ENCODE measurements at regions not wholly inside any gene's neighbourhood (a gene's known extent, or its start where the extent isn't known, plus 50 kb on each side); places are given as distances from the start of the nearest gene placed in this dataset.
A peak's percentile ranks its signal among the peaks of the same experiment; 100 is the strongest.

DNA sequence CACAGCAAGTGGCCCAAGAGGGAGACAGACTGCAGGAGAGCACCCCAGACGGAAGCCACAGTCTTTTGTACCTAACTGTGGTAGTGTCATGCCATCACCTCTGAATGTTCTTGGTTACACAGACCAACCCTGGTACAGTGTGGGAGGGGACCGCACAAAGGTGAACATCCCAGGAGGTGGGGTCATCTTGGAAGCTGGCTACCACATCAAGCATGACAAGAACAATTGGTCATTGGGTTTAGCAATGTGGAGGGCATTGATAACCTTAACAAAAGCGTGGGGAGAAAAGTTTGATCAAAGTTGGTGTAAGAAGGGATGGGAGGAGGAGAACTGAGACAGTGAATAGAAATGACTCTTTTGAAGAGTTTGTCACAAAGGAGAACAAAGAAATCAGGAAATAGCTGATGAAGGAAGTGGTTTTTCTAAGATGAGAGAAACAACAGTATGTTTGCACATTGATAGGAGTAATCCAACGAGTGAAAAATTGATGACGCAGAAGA lies 87.1 kb upstream of the CACNA1E start:
- no peak for DNase-seq

DNA sequence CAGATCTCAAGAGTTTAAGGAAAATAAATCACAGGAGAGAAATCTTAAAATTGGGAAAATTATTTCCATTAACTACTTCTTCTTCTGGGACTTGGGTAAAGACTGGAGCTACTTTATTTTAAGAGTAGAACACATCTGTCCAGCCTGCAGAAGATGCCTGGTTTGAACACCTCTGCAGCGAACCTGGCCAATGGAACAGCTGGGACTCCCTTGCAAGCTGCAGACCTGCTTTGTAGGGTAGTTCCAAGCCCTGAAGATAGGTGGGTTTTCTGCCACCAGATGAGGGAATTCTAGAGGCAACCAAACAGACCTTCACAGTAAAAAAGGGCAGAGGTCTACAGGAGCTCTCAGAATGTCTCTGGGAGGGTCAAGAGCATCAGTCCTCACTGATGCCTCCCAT lies 86.5 kb upstream of the CACNA1E start:
- no peak for DNase-seq

DNA sequence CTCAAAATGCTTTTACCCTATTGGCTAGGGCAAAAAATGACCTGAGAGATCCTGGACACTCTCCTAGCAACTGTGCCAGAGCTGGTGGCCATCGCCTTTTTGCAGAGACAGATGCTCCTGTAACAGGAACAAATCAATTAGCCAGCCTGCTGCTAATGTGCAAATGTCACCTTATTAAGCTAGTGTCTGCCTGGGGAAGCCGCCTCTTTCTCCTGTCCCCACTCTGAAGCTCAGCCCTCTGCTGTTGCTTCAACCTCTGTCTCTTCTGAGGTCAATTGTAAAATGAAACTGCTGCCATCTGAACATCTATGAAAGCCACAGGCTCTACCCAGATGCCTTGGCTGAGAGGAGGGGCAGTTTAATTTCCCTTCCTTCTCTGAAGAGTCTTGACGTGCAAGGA lies 85.5 kb upstream of the CACNA1E start:
- DNase-seq, result peak; percentile 53

DNA sequence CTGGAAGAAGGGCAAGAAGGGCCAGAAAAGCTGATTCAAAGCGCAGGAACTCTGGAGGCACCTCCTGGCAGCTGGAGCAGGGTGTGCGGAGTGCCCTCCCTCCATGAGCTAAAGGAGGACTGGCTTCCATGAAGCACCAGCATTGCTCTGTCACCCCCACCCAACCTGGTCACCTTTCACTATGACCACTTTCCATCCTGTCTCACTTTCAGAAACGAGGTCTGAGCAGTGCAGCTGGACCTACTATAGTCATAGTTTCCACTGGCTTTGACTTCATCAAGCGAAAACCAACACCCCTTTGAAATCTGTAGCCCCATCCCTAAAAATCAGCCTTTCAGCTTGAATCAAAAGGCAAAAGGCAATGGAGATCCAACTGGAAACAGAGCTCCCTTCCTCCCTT lies 84.8 kb upstream of the CACNA1E start:
- no peak for DNase-seq

DNA sequence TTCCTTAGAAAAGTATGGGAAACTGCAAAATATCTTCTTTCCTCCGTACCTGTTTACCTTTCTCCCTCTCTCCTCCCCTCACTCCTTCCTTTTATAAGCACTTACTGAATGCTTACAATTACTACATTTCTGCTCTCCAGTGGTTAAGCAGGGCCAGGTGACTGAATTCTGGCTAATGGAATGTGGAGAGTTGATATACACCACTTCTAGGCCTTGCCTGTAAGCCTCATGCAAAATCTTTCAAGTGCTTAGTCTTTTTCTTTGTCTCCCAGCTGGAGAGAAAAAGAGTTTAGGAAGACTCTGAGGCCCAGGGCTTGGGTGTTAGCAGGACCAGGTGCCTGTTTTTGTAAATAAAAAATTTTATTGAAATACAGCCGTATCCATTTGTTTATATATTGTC lies 77.7 kb upstream of the CACNA1E start:
- DNase-seq, result no peak

DNA sequence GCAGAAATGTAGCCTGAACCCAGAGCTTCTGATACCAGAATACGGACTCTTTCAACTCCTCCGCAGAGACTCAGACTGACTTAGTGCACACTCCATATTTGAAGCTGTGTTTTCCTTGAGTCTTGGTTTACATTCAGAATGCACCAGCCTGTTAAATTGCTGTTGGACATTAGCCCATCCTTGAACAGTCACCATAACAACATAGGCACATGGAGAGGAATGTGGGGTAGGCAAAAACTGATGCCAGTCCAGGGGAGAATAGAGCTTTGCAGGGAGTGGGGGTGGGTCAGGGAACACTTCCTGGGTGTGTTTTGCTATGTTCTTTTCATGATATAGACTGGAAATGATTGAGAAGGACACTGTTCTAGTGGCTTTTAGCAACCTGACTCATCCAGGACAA lies 76.3 kb upstream of the CACNA1E start:
- no peak for DNase-seq

DNA sequence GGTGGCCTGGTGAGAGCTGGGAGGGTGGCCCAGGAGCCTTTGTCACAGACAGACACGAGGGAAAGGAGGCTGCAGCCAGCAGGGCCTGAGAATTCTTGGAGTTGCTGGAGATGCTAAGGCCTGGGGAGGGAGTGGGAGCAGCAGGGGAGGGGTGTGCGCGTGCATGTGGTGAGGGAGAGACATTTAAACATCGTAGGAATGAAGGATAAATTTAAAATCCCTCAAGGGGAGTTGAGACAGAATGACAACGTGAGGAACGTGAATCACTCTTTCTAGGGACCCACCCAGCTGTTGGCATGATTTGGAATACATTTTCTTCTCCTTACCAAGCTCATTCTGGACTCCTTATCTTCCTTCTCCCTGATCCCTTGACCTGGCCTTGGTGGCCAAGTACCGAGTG lies 73.3 kb upstream of the CACNA1E start:
- no peak for DNase-seq

DNA sequence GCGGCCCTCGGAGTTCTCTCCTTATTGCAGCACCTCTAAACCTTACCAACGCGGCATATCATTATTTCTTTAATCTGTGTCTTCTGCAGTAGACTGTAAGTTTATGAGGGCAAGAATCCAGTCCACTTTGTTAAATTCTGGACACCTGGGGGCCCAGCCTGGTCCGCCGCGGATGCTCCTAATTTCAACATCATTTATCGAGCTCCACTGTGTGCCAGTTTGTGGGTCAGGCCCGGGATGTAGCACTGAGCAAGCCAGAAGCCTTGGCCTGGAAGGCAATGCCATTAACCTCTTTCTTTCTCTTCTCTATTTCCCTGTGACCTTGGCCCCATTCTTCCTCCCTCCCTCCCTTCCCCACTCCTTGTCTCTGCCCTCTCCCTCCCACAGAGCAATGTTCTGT lies 70.6 kb upstream of the CACNA1E start:
- no peak for DNase-seq

DNA sequence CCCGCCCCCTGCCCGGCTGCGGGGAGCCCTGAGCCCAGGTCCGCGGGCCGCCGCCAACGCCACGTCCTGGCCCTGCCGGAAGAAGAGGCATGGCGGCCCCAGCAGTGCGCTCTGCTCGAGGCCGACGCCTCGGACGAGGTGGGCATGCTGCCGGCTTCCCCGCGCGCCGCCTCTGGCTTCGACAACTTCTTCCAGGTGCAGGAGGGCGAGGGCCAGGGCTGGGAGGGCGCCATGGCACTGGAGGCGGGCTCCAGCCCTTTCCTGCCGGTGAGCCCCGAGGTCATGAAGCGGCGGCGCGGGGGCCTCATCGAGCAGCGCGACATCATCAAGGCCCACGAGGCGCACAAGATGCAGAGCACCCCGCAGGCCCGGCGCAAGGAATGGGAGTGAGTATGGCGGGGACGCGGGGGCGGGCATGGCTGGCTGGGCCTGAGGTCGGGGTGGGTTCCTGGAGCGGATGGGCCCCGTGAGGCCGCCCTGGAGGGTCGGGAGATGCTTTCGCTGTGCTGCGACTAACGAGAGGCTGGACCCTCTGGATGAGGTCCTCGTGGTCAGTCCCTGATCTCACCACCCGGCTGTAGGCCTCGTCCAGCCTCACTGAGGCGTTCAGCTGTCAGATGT lies 70.0 kb upstream of the CACNA1E start:
- DNase-seq, result no peak

DNA sequence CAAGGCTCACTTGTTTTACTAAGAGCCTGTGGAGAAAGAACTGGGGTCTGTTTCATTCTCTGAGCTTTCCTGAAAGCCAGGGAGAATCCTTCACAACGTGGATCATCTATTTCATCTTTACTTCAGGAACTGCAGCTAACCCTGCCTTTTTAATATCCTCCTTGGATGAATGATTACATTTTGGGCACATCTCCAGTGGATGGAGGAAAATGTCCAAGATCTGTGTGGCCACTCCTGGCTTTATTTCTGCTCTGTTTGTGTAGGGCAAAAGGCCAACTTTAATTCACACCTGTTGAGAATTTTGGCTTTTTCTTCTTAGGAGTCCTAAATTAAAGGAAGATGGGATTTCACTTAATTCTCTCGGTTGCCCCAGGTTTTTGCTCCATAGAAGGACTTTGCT lies 69.5 kb upstream of the CACNA1E start:
- DNase-seq, result no peak

DNA sequence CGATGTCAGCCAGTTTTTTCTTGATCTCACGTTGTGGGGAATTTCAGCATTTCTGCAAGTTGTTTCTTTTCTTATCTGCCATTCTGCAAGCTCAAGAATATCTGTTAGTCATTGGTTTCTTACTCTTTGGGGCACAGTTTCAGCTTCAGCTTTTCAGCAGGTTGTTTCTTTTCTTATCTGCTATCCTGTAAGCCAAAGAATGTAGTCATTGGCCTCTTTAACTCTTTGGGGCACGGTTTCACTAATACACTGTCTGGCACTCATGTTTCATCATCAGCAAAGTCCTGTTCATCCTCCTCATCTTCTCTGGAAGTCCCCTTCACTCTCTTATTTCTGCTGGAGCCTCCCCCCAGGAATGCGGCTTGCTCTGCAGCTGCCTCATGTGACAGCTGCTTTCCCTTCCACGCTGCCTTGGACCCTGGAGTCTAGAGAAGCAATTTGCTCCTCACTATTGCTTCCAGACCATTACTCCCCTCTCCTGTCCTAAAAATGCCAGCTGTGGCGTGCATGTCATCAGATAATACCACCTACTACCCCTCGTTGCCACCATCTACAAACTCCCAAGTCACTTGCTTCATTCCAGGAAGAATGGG lies 67.0 kb upstream of the CACNA1E start:
- no peak for DNase-seq

DNA sequence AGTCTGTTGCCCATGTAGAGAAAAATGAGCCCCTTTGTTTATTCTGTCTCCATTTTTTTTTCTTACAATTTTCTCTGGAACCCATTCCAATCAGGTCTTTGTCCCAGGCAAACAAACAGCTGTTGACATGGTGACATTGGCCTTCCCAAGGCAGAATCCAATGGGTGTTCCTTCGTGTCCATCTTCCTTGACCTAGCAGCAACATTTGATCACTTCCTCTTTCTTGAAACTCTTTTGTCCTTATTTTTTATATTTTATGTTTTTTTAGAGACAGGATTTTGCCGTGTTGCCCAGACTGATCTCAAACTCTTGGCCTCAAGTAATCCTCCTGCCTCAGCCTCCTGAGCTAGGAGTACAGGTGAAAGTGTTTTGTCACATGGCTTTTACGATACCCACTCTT lies 65.4 kb upstream of the CACNA1E start:
- no peak for DNase-seq

DNA sequence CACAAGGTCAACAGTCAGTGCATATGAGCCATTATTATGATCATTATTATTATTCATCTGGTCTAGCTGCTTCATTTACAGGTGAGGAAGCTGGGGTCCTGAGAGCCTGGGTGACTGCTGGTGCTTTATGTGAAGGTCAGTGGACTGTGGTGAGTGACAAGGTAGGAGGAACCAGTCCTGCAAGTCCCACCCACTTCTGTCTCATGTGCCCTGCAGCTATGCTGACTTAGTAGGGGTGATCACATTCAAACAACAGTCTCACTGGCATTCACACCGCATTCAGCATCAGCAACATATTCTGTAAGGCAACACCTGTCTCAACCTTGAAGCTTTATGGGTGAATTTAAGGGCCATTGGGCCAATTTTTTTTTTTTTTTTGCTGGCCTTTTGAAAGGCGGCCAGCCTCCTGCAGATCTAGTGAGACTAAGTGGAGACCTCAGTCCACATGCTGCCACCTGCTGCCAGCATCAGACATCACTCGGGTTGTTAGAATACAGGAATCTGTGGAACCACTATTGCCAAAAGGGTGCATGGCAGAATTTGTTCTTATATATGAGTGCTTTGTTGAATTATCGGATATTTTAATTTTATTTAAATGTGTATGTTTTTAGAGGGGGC lies 59.9 kb upstream of the CACNA1E start:
- DNase-seq, result peak; percentile 79

DNA sequence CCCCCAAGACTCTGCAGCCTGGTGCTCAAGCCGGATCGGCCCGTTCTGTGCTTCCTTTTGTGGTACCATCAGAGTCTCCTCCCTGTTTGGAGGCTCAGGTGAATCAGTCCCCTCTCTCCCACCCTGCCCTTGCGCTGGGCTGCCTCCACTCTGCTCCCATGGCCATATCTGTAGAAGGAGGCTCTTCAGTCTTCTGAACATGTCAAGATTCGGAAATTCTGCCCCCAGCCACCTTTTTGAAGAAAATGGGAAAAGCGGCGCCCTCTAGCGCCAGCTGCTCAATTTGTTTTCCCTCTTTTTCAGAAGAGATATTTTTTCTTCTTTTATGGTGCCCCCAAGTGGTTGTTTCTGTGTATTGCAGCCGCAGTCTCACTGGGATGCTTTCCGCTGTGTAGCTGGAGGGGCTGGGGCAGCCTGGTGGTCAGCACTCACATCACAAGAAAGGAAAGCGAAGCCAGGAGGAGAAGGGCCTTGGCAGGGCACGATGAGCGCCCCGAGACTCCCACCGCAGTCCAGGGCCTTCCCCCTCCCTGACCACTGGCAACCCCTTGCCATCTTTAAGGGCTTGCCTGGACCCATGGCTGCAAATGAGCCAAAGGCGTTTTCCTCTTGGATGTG lies 58.4 kb upstream of the CACNA1E start:
- peak; percentile 91 for DNase-seq

DNA sequence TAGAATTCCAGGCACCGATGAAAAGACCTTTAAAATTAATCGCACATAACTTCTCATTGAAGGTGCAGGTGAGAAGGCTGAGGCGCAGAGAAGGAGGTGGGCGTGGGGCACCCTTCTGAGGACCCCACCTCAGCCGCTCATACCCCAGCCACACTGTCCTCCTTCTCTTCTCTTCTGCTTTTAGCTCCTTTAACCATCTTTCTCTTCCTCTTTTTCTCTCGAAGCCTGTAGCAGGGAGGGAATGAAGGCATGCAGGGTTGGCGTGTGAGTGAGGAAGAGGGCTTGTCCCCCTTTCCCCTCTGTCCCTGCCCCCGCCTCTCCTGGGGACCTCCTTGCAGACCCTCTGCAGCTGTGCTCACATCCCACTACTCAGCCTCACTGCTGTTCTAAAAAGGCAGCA lies 57.8 kb upstream of the CACNA1E start:
- DNase-seq, result no peak

DNA sequence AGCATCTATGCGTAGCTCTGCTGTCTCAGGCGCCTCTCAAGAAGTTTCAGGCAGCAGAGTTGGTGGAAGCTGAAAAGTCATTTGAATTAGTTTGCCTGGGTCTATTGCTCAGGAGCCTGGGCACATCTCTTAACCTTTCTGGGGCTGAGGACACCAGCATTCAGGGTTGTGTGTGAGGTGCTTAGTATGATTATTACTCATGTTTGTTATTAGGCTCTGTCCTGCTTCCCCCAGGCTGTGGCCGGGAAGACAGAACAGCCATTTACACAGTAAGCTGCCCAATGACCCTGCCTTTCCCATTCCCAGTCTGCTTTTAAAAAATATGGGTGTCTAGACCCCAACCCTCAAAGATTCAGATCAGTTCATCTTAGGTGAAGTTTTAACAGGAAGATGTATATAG lies 53.9 kb upstream of the CACNA1E start:
- no peak for DNase-seq

DNA sequence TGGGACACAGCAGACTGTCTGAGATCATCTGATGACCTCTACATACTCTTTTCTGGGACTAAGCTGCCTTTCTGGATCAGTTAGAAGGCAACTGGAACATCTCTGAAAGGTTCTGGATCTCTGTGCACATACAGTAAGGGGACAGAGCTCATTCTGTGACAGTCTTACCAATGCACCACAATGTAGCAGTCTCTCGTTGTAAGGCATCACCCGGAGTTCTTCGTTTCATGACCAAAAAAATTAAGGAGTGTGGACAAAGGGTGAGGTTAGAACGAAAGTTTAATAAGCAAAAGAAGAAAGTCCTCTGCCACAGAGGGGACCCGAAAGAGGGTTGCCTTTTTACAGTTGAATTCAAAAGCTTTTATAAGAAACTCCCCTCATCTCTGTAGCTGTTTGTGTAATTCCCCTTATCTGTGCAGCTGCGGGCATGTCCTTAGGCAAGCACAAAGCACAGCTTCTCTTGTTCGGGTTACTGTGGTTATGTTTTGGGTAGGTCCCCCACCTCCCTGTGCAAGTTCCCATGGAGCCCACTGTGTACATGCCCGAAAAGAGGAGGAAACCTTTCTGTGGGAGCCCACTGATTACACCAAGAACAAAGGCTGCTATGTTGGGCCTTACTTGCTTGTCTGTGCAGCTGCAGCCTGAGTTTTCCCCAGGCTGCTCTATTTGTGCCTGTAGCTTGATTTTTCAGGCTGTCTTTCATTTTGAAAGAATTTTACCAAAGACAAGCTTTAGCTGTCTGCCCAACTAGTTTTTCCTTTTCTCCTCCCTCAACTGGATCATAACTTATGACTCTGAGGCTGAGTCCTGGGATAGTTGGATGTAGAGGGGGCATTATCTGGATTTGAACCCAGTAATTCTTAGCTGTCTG lies 53.1 kb upstream of the CACNA1E start:
- no peak for DNase-seq

Data from NCI-H1694 (cell line).